ENCODE measurements at regions not wholly inside any gene's neighbourhood (a gene's known extent, or its start where the extent isn't known, plus 50 kb on each side); places are given as distances from the start of the nearest gene placed in this dataset.

- TF ChIP-seq, protein P1, sequence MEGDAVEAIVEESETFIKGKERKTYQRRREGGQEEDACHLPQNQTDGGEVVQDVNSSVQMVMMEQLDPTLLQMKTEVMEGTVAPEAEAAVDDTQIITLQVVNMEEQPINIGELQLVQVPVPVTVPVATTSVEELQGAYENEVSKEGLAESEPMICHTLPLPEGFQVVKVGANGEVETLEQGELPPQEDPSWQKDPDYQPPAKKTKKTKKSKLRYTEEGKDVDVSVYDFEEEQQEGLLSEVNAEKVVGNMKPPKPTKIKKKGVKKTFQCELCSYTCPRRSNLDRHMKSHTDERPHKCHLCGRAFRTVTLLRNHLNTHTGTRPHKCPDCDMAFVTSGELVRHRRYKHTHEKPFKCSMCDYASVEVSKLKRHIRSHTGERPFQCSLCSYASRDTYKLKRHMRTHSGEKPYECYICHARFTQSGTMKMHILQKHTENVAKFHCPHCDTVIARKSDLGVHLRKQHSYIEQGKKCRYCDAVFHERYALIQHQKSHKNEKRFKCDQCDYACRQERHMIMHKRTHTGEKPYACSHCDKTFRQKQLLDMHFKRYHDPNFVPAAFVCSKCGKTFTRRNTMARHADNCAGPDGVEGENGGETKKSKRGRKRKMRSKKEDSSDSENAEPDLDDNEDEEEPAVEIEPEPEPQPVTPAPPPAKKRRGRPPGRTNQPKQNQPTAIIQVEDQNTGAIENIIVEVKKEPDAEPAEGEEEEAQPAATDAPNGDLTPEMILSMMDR (optimal IDR thresholded peaks at IDR 0.05 in 1 of 3, IDR thresholded peaks at IDR 0.05 in 1 of 3, conservative IDR thresholded peaks at IDR 0.05 in 1 of 3; ENCODE audit: extremely low read depth in 1 of 3, insufficient read depth in 2 of 3, low read length in 3 of 3): no peak
- no peak for TF ChIP-seq EZH2 (IDR thresholded peaks at IDR 0.05; ENCODE audit: low read length)
These were observed 293.0 kb upstream of the CNR1 start for GRCh38 chr6:88459189-88459588.
